ENCODE measurements at regions not wholly inside any gene's neighbourhood (a gene's known extent, or its start where the extent isn't known, plus 50 kb on each side); places are given as distances from the start of the nearest gene placed in this dataset.

DNA sequence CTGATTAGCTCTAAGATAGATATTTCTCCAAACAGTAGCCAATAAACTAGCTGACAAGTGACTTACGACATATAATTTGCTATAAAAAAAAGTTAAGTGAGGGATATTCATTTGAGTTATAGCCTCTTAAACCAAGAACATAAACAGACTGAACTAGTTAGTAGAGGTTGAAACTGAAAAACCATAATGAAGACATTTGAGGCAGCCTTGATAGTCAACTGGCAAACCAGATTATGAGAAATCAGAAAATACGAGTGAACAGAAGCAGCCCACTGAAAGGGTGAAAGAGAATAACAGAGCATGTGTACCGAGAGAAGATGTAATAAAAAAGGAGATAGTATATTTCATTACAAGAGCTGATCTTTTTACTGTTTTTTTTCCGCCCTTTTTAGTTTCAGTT is 698.1 kb upstream of the SETBP1 start:
- TF ChIP-seq TOX (CRISPR knock-in tag; IDR thresholded peaks at IDR 0.05; ENCODE audit: borderline replicate concordance), result no peak
- no peak for TF ChIP-seq ZNF8 (CRISPR knock-in tag; IDR thresholded peaks at IDR 0.05)
- TF ChIP-seq CSDC2 (CRISPR knock-in tag; IDR thresholded peaks at IDR 0.05), result no peak
- no peak for TF ChIP-seq BACH2 (CRISPR knock-in tag; IDR thresholded peaks at IDR 0.05; ENCODE audit: borderline replicate concordance)
- TF ChIP-seq, protein P1, sequence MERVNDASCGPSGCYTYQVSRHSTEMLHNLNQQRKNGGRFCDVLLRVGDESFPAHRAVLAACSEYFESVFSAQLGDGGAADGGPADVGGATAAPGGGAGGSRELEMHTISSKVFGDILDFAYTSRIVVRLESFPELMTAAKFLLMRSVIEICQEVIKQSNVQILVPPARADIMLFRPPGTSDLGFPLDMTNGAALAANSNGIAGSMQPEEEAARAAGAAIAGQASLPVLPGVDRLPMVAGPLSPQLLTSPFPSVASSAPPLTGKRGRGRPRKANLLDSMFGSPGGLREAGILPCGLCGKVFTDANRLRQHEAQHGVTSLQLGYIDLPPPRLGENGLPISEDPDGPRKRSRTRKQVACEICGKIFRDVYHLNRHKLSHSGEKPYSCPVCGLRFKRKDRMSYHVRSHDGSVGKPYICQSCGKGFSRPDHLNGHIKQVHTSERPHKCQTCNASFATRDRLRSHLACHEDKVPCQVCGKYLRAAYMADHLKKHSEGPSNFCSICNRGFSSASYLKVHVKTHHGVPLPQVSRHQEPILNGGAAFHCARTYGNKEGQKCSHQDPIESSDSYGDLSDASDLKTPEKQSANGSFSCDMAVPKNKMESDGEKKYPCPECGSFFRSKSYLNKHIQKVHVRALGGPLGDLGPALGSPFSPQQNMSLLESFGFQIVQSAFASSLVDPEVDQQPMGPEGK (CRISPR knock-in tag; IDR thresholded peaks at IDR 0.05; ENCODE audit: borderline replicate concordance), result no peak
- no peak for TF ChIP-seq ZNF565 (CRISPR knock-in tag; conservative IDR thresholded peaks at IDR 0.05; ENCODE audit: low read depth)
- TF ChIP-seq ZC3H10 (CRISPR knock-in tag; IDR thresholded peaks at IDR 0.05), result no peak
- TF ChIP-seq GLIS3 (CRISPR knock-in tag; IDR thresholded peaks at IDR 0.05), result no peak
- TF ChIP-seq ARNTL (CRISPR knock-in tag; IDR thresholded peaks at IDR 0.05; ENCODE audit: borderline replicate concordance, low read depth), result no peak
- TF ChIP-seq TCF4 (CRISPR knock-in tag; IDR thresholded peaks at IDR 0.05; ENCODE audit: borderline replicate concordance), result no peak
- no peak for TF ChIP-seq ZFP30 (CRISPR knock-in tag; IDR thresholded peaks at IDR 0.05)
- TF ChIP-seq, protein P2, sequence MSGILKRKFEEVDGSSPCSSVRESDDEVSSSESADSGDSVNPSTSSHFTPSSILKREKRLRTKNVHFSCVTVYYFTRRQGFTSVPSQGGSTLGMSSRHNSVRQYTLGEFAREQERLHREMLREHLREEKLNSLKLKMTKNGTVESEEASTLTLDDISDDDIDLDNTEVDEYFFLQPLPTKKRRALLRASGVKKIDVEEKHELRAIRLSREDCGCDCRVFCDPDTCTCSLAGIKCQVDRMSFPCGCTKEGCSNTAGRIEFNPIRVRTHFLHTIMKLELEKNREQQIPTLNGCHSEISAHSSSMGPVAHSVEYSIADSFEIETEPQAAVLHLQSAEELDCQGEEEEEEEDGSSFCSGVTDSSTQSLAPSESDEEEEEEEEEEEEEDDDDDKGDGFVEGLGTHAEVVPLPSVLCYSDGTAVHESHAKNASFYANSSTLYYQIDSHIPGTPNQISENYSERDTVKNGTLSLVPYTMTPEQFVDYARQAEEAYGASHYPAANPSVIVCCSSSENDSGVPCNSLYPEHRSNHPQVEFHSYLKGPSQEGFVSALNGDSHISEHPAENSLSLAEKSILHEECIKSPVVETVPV (CRISPR knock-in tag; IDR thresholded peaks at IDR 0.05), result no peak

All from SK-N-SH treated with all-trans-retinoic acid at 6 μM for 48 hours (cell line).